Activated B cell treated with CpG ODN at 0.5 μM for 24 hours (primary cell): ENCODE measurements at regions not wholly inside any gene's neighbourhood (a gene's known extent, or its start where the extent isn't known, plus 50 kb on each side); places are given as distances from the start of the nearest gene placed in this dataset.

Experiments used
- ATAC-seq: fragments of 200-7000 bp; cut with Tn5 transposase; one replicate; pipeline ENCODE4 v1.10.0; 2021; ENCODE audit warnings: low read depth, mild to moderate bottlenecking, moderate library complexity
- CTCF ChIA-PET: fragments of 350-600 bp; sonication (Branson Sonifier 250); formaldehyde crosslinking; loops from one replicate; lab custom pipeline; 2021; ENCODE audit warnings: antibody characterized with exemption; lab: Charles Lee
- POLR2A ChIA-PET: fragments of 350-600 bp; sonication (Branson Sonifier 250); formaldehyde crosslinking; loops from one replicate; lab custom pipeline; 2021; ENCODE audit warnings: antibody characterized with exemption; lab: Charles Lee
- DNase-seq: peaks from one replicate; pipeline ENCODE4 v3.0.0; 2022
- H3K27ac Mint-ChIP-seq: one replicate; pipeline ENCODE4 v1.8.0; 2020; ENCODE audit warnings: mixed read lengths
- H3K27me3 Mint-ChIP-seq: one replicate; pipeline ENCODE4 v1.8.0; 2021; ENCODE audit warnings: mixed read lengths
- H3K36me3 Mint-ChIP-seq: one replicate; pipeline ENCODE4 v1.8.0; 2021; ENCODE audit warnings: low read depth, mixed read lengths
- H3K4me1 Mint-ChIP-seq: one replicate; pipeline ENCODE4 v1.8.0; 2021; ENCODE audit warnings: mixed read lengths
- H3K4me3 Mint-ChIP-seq: one replicate; pipeline ENCODE4 v1.8.0; 2020; ENCODE audit warnings: mild to moderate bottlenecking, mixed read lengths
- H3K9me3 Mint-ChIP-seq: one replicate; pipeline ENCODE4 v1.8.0; 2020; ENCODE audit warnings: mixed read lengths
- CTCF ChIP-seq: fragments of 200-600 bp; IDR thresholded peaks from one replicate; pipeline ENCODE4 v1.8.0; 2022; ENCODE audit warnings: antibody characterized with exemption, mild to moderate bottlenecking
- intact Hi-C: fragments of 100-400 bp; cut with micrococcal nuclease; formaldehyde crosslinking; loops from one replicate; pipeline ENCODE4 v1.15.1; 2024

- CTCF ChIA-PET: interaction anchor here (2.3 kb wide), 1 partner anchor 37 kb away, joined by 5 read pairs; no protein-coding TSS in a partner anchor
- POLR2A ChIA-PET: no interaction called here
These were observed 165.5 kb upstream of the TGFBR2 start for GRCh38 chr3:30440880-30441279.

GRCh38 chr3:30443756-30444673, 162.4 kb upstream of the TGFBR2 start:
- TF ChIP-seq CTCF: no peak
- no peak overlapping the region for H3K4me3 Mint-ChIP-seq
- no peaks in the 10 kb centered on the region for H3K9me3 Mint-ChIP-seq
- ATAC-seq: no peak
- CTCF ChIA-PET: no interaction called here
- no peak for DNase-seq
- intact Hi-C loops: no loop called here
- H3K27me3 Mint-ChIP-seq: no peaks in the 10 kb centered on the region
- POLR2A ChIA-PET: no interaction called here
- H3K27ac Mint-ChIP-seq: no peak overlapping the region
- no peaks in the 10 kb centered on the region for H3K36me3 Mint-ChIP-seq
- no peaks in the 10 kb centered on the region for H3K4me1 Mint-ChIP-seq

More at GRCh38 chr3:30440880-30441279, 165.5 kb upstream of the TGFBR2 start:
- TF ChIP-seq CTCF: no peak
- intact Hi-C loops: loop anchor here (1.0 kb wide), 1 partner anchor 252 kb away; no protein-coding TSS in a partner anchor
- Mint-ChIP-seq H3K4me1 (peaks cover 27% of the 10 kb centered on the region), H3K9me3 (no peaks in the 10 kb centered on the region), H3K36me3 (no peaks in the 10 kb centered on the region), H3K4me3 (no peak overlapping the region), H3K27ac (no peak overlapping the region), H3K27me3 (no peaks in the 10 kb centered on the region)
- DNase-seq: no peak
- no peak for ATAC-seq

GRCh38 chr3:30448450-30449289, 157.7 kb upstream of the TGFBR2 start:
- Mint-ChIP-seq H3K4me3 (no peak overlapping the region), H3K36me3 (no peaks in the 10 kb centered on the region), H3K9me3 (peaks cover 6% of the 10 kb centered on the region), H3K27me3 (no peaks in the 10 kb centered on the region), H3K4me1 (no peaks in the 10 kb centered on the region), H3K27ac (no peak overlapping the region)
- CTCF ChIA-PET: no interaction called here
- POLR2A ChIA-PET: interaction anchor here (1.2 kb wide), 1 partner anchor 13 kb away, joined by 4 read pairs; no protein-coding TSS in a partner anchor
- DNase-seq: no peak
- no peak for ATAC-seq
- no peak for TF ChIP-seq CTCF
- intact Hi-C loops: no loop called here

GRCh38 chr3:30449290-30449632, 157.1 kb upstream of the TGFBR2 start:
- no peak for TF ChIP-seq CTCF
- ChIA-PET POLR2A (no interaction called here), CTCF (no interaction called here)
- no peaks in the 10 kb centered on the region for H3K27me3 Mint-ChIP-seq
- H3K4me1 Mint-ChIP-seq: no peaks in the 10 kb centered on the region
- no peaks in the 10 kb centered on the region for H3K36me3 Mint-ChIP-seq
- H3K27ac Mint-ChIP-seq: no peak overlapping the region
- no peak for ATAC-seq
- H3K4me3 Mint-ChIP-seq: no peak overlapping the region
- peaks cover 6% of the 10 kb centered on the region for H3K9me3 Mint-ChIP-seq
- intact Hi-C loops: no loop called here
- no peak for DNase-seq

- H3K4me3 Mint-ChIP-seq: no peak overlapping the region
- no peak overlapping the region for H3K27ac Mint-ChIP-seq
- intact Hi-C loops: loop anchor here (2.0 kb wide), 1 partner anchor 14 kb away; no protein-coding TSS in a partner anchor
- no peak for TF ChIP-seq CTCF
- H3K36me3 Mint-ChIP-seq: no peaks in the 10 kb centered on the region
- ATAC-seq (no peak), DNase-seq (no peak)
- ChIA-PET POLR2A (no interaction called here), CTCF (no interaction called here)
- H3K4me1 Mint-ChIP-seq: no peaks in the 10 kb centered on the region
- no peaks in the 10 kb centered on the region for H3K27me3 Mint-ChIP-seq
- peaks cover 6% of the 10 kb centered on the region for H3K9me3 Mint-ChIP-seq
These were observed 154.0 kb upstream of the TGFBR2 start for GRCh38 chr3:30452446-30452845.
